ENCODE measurements at regions not wholly inside any gene's neighbourhood (a gene's known extent, or its start where the extent isn't known, plus 50 kb on each side); places are given as distances from the start of the nearest gene placed in this dataset.

DNA sequence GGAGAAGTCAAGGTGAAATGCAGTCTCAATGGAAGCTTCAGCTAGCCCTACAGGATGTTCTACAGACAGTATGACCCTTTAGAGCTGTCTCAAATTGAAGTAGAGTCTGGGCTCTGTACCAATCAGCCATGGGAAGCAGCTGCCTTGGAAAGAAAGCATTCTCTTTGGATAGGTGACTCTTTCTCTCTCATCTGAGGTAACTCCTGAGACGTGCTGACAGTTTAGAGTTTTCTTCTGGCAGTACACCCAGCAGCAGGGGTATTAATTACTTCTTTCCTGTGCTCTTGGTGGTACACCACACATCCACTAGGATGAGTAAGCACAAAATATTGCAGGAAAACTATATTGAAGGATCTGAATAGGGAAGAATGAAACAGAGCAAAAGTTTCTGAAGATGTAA is 329.6 kb upstream of the RGMB start:
- DNase-seq (ENCODE audit: low read depth in 2 of 2) = no peak

DNA sequence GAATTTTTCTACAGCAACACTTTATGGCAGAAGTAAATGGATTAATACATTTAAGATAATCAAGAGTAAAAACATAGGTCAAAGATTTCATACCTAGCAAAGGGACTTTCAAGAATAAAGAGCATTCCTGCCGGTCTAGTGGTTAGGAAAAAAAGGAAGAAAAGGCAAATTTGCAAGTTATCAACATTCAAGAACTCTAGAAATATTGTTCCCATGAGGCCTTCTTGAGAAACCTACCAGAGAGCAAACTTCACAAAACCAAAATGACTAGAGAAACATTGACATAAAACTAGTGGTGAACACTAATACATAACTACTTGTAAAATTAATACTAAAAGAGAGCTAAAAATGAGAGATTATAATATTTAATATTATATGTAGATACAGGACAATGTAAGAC is 320.2 kb upstream of the RGMB start:
- DNase-seq (ENCODE audit: low read depth in 2 of 2) = no peak

DNA sequence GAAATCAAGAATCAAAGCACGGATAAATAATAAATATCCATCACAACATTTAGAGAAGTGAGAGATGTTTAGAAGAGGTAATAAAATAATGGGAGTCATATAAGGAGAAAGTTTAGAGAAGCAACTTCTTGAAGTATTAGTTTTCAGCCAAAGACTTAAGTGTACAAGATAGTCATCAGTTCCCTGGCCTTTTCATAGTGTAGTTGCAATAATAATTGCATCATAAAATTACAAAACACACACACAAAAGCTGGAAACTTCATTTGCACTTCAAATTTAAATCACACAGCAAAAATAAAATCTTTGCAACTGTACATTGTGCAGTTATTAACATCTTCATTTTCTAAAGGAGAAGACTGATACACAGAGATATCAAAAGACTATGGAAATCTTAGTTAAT is 319.1 kb upstream of the RGMB start:
- no peak for DNase-seq (ENCODE audit: low read depth in 2 of 2)

DNA sequence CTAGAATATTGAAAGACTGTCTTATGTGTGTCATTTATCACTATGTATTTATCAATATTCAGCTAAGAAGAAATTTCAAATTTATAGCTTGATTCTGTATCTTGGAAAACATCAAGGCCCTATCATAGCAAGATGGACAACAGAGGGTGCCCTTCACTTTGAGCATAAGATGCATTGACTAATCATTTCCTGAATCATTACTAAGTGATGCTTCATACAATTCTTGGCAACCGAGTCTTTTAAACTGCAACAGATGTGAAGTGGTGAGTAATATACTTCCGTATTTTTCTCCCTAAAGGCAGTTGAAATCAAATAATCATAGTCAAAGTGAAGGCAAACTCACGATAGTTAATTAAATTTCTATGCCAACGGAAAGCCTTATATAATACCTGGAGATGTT is 318.6 kb upstream of the RGMB start:
- no peak for DNase-seq (ENCODE audit: low read depth in 2 of 2)

DNA sequence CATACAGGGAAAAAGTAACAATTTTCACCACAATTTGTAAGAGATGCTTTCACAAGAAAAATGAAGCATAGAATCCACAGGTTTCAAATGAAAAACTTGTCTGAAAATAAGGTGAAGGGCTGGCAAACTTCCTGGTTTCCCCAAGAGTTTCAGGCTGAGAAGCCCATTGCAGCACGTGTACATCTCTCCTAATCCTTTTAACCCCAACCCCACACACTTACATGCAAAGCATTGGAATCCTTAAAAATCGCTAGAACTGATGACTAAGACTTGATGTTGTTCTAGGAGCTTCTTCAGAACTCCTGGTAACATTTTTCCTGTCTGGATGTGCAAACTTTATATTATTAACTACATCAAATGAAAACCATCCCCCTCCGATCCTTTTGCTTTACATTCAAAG is 317.8 kb upstream of the RGMB start:
- no peak for DNase-seq (ENCODE audit: low read depth in 2 of 2)

DNA sequence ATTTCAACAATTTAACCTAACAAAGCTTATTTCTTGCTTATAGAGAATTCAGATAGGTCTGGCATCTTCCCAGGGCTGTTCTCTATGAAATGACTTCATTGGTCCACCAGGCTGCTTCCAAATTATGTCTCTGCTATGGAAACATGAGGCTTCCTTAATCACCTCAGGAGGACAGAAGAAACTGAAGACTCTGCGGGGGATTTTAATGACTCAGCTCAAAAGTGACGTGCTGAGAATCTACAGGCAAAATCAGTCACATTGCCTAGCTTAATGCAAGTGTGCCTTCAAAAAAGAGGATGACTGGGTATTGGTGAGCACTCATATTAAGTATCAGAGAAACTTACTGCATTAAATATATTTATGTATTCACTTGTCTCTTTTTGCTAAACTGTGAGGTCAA is 315.5 kb upstream of the RGMB start:
- no peak for DNase-seq (ENCODE audit: low read depth in 2 of 2)

DNA sequence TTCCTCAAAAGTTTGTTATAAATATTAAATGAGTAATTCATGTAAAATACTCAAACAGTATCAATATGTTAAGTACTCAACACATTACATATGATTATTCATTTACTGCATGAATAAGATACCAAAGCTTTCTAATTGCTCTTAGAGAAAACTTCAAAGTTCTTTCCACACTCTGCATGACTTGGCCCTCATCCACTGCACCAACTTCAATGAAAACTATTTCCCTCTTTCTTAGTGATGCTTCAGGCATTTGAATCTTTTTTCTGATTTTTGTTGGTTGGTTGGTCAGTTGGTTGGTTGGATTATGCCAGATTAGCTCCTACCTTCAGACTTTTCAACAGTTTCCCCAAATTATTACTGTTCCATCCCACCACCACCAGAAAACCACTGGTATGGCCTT is 314.7 kb upstream of the RGMB start:
- DNase-seq (ENCODE audit: low read depth in 2 of 2) = no peak

DNA sequence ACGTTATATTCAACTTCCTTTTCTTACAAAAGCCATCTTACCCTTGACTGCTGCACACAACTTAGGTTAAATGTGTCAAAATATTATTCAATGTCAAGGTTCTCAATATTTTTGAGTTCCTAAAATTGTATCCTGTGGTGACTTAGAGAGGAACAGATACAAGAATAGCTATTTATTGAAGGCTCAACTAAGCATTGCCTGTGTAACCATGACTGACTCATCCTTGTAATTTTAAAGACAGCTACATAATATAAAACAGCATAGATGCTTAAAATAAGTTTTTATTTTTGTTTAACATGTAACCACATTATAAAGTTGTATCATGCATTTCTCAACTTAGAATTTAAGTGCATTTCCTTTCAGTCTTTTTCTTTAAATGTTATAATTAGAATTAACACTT is 312.9 kb upstream of the RGMB start:
- DNase-seq (ENCODE audit: low read depth in 2 of 2) = no peak

DNA sequence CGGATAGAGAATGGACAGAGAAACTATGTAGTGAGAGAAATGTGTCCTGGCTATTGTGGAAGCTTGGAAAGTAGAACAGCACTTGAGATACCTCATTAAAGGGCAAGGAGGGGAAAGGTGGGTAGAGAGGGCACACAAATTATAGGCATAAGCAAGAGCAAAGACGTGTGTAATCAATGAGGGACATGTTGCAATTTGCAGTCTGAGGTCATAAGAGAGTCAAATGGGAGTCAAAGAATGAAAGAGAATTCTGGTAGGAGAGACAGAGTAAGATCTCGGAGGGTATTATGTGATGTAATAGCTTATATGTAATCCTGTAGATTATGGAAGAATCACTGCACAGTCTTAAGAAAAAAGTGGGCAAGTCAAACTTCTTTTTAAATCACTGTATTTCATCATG is 312.0 kb upstream of the RGMB start:
- DNase-seq (ENCODE audit: low read depth in 2 of 2) = no peak

DNA sequence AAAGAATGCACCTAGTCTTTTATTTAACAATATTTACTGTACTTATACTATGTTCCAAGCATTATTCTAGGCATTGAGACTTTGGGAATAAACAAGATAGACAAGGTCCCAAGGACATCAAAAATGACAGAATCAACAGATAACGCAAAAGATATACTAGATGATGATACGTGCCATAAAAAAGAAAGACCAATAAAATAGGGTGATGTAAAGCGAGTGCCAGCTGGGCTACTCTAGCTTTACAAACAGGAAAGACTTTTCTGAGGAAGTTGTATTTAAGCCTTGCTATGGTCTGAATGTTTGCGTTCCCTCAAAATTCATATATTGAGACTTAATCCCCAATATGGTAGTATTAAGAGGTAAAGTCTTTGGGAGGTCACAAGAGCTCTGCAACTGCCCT is 310.2 kb upstream of the RGMB start:
- DNase-seq (ENCODE audit: low read depth in 2 of 2) = no peak

DNA sequence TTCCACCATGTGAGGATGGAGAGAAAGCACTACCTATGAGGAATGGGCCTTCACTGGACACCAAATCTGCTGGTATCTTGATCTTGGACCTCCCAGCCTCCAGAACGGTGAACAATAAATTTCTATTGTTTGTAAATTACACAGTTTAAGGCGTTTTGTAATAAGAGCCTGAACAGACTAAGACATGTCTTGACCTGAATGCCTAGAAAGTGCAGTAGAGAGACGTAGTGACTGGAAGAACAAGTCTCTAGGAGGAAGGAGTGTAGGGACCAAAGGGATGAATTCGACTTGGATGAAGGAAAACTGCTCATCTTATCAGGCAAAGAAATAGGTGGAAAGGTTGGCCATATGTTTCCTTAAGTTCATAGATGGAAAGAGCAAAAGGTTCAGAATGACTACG is 309.8 kb upstream of the RGMB start:
- DNase-seq (ENCODE audit: low read depth in 2 of 2) = no peak

DNA sequence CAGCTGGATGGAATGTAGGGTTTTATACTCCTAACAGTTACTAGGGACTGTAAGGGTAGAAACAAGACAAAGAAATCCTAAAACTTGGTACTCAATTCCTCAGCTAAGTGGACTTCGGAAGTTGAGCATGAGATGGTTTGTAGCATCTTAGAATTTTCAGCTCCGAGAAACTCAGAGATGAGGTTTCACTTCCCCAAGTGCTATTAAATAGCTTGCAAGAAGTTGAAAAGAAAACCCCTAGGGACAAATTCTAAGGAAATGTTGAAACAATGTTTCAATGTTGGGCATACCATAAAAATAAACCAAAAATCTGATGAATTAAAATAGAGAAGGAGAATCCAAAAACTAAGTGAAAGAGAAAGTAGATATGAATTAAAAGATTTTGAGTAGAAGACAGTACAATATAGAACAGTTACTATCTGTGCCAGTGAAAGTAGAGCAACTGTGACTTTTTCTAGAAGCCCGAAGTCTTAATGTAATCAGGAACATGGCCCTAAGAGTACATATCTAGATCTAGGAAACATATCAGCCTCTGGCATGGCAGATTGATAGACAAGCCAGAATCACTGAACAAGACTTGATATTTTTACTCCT is 308.6 kb upstream of the RGMB start:
- no peak for DNase-seq (ENCODE audit: low read depth in 2 of 2)

DNA sequence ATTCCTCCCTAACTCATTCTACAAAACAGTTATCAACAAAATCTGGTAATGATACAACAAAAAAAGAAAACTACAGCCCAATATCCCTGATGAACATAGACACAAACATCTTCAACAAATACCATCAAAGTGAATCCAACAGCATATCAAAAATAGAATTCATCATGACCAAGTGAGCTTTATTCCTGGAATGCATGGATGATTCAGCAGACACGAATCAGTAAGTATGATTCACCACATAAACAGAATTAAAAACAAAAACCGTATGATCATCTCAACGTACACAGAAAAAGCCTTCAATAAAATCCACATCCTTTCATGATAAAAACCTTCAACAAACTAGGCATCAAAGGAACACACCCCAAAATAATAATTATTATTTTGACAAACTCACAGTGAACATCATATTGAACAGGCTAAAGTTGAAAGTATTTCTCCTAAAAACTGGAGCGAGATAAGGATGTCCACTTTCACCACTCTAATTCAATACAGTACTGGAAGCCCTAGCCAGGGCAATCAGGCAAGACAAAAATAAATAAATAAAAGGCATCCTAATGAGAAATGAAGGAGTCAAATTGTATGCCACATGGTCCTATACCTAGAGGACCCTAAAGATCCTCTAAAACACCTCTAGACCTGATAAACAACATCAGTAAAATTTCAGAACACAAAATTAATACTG is 305.1 kb upstream of the RGMB start:
- no peak for DNase-seq (ENCODE audit: low read depth in 2 of 2)

DNA sequence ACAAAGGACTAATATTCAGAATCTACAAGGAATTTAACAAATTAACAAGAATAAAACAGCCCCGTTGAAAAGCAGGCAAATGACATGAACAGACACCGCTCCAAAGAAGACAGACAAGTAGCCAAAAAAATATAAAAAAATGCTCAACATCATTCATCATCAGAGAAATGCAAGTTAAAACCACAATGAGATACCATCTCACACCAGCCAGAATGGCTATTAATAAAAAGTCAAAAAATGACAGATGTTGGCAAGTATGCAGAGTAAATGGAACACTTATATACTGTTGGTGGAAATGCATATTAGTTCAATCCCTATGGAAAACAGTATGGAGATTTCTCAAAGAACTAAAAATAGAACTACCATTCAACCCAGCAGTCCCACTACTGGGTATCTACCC is 302.7 kb upstream of the RGMB start:
- no peak for DNase-seq (ENCODE audit: low read depth in 2 of 2)

DNA sequence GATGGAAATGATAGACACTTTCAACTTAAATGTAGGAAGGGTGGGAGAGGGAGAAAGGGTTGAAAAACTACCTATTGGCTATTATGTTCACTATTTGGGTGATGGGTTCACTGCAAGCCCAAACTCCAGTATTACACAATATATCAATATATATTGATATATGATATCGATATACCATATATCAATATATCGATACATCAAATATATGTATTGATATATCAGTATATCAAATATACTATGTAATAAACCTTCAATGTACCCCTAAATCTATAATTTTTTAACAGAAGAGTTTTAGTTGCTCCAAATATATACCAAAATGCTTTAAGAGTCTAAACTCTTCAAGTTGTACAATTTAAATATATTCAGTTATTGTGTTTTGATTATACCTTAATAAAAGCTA is 302.0 kb upstream of the RGMB start:
- DNase-seq (ENCODE audit: low read depth in 2 of 2) = no peak

DNA sequence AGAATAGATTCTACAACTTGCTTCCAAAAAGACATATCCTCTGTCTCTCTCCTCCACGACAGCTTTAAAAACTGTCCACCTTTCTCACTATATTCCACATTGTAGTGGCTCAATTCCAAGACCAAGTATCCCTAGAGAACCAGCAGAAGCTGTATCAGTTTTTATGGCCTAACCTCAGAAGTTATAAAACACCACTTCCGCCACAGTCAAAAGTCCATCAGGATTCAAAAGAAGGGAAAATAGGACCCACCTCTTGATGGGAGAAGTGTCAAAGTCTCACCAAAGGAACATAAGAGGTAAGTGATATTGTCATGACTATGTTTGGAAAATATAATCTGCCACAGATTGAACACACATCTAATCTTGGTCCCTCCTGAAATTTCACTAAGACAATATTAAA is 299.2 kb upstream of the RGMB start:
- DNase-seq (ENCODE audit: low read depth in 2 of 2) = no peak

DNA sequence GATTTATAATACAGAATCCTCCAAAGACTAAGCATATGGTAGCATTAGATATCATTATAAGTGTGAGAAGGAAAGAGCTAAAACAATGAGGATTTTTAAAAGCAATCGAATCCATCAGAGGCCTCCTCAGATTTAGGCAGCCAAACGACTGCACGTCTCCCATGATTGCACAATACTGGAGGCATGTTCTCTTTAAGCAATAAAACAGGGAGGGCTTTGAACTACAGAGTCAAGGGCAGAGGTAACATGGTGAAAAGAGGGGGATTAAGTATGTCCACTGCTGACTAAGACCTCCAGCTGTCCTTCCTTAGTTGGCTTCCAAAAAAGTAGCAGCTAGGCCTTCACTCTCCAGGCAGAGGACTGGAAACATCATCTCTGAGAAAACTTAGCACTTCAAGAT is 298.7 kb upstream of the RGMB start:
- DNase-seq (ENCODE audit: low read depth in 2 of 2) = no peak

DNA sequence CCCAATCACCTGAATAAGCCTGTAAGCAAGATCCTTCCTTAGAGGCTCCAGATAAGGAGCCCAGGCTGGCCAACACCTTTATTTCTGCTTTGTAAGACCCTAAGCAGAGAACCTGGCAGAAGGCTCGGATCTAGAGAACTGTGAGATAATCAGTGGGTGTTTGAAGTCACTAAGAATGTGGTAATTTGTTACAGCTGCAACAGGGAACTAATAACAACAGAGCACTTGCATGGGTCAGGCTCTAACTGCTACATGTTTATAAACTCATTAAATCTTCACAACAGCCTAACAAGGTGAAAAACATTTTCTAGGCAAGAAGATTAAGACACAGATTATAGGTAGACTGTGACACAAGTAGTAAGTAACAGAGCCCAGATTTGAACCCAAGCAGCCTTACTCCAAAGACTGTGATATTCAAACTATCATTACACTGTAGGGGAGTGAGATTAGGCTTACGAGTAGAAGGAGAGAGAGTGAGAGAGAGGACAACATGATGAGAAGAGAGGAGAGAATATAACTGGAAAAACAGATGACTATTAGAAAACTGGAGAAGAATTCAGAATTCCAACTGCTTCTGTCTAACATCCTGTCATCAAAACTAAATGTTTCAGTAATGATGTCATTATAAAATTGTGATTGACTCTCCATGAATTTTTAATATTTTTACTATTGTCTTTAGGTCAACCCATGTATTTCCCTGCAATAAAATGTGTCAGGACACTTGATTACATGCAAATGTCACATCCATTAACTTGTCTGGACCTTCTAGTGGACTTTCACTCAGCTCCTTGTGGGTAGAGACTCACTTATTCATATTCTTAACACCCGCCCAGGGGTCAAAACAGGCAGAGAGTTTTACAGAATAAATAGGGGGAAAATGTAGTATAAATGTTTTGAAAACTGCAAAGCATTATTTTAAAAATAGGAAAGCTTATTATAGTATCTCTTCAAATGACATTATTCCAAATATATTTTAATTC is 290.9 kb upstream of the RGMB start:
- DNase-seq (ENCODE audit: low read depth in 2 of 2) = no peak

DNA sequence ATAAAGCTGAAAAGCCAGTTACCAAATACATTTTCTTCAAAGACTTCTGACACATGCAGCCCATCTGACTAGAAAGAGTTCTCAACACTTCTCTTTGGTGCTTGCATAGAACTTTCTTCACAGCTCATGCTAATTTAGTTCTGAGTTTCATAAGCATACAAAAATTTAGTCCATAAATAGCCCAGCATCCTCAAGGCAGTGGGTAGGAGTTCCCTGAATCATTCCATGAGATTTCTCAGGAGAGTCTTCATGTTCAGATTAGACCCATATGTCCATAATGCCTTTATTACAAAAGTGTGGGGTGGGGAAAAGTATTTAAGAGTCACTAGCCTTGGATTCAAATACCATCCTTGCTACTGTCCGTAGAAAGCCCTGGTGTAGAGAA is 290.2 kb upstream of the RGMB start:
- DNase-seq (ENCODE audit: low read depth in 2 of 2) = no peak

DNA sequence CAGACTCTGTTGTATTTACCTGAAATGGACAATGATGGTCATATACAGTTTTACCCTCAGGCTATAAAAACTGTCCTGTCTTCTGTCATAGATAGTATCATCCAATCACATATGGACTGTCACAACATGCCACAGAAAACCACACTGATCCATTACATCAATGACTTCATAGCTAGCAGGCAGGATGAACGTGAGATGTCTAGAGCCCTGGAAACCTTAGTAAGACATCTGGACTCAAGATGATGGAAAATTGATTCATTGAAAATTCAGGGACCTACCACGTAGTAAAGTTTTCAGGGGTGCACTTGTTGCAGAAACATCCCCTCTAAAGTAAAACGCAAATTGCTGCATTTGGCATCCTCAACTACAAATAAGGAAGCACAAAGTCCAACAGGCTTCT is 284.4 kb upstream of the RGMB start:
- no peak for DNase-seq (ENCODE audit: low read depth in 2 of 2)

DNA sequence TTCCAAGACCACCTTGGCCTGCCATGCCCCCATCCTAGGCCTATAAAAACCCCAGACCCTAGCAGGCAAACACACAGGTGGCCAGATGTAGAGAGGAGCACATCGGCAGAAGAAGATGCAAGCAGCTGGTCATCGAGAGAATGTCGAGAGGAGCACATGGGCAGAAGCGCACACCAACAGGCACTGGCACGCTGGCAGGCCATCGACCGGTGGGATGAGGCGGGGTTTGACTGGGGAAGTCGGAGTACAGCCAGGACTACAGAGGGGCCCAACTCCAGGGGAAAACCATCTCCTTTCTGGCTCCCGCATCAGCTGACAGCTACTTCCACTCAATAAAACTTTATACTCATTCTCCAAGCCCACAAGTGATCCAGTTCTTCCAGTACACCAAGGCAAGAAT is 283.1 kb upstream of the RGMB start:
- DNase-seq (ENCODE audit: low read depth in 2 of 2) = no peak

DNA sequence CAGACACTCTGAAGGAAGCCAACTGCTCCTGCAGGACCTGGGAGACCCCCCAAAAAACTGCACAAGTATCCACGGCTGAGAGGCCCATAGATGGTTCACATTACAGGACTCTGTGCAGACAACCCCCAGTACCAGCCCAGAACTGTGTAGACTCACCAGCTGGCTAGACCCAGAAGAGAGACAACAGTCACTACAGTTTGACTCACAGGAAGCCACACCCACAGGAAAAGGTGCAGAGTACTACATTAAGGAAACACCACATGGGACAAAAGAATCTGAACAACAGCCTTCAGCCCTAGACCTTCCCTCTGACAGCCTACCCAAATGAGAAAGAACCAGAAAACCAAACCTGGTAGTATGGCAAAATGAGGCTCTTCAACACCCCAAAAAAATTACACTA is 281.2 kb upstream of the RGMB start:
- DNase-seq (ENCODE audit: low read depth in 2 of 2) = no peak

DNA sequence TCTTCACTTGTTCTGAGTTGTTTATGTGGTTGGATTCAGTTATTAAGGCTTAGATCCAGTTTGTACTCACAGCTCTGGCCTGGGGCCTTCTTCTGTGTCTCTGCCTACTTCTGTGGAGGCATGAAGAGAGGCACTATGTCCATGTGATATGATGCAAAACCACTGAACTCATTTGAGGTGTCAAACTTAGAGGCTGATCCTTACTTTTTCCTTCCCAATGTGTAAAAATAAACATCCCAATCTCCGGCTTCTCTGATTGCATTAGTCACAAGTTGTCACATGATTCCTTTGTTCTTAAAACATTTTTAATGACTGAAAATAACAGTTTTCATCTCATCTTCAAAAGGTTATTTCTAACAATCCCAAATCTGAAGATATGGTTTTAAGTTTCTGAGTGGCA is 276.0 kb upstream of the RGMB start:
- no peak for DNase-seq (ENCODE audit: low read depth in 2 of 2)
